Naive thymus-derived CD8-positive, alpha-beta T cell (primary cell): ENCODE measurements at regions not wholly inside any gene's neighbourhood (a gene's known extent, or its start where the extent isn't known, plus 50 kb on each side); places are given as distances from the start of the nearest gene placed in this dataset.

ENCODE experiments used
- ATAC-seq, 2 donors: fragments of 150-1000 bp; cut with Tn5 transposase in 1 of 2; sonication (Bioruptor Pico), chemical (Tn5 transposase) in 1 of 2; 1 replicate in 1 of 2; 2 replicates in 1 of 2; pipeline ENCODE4 v1.10.0; 2021; ENCODE audit warnings: mild to moderate bottlenecking in 2 of 2, moderate library complexity in 2 of 2
- POLR2A ChIA-PET: fragments of 350-600 bp; sonication (Branson Sonifier 250); formaldehyde crosslinking; loops from one replicate; lab custom pipeline; 2021; ENCODE audit warnings: antibody characterized with exemption; lab: Charles Lee
- DNase-seq, 10 donors: peaks; one replicate each; pipeline versions ENCODE4 v3.0.0 to v3.0.0-alpha.2; 2020 to 2022
- H3K27ac Mint-ChIP-seq, 10 donors: one replicate each; pipeline ENCODE4 v1.8.0; 2020 to 2022; ENCODE audit warnings: mild to moderate bottlenecking in 10 of 10, mixed read lengths in 10 of 10, moderate library complexity in 4 of 10, inconsistent platforms in 1 of 10
- H3K27me3 Mint-ChIP-seq, 5 donors: one replicate each; pipeline ENCODE4 v1.8.0; 2021 to 2022; ENCODE audit warnings: mixed read lengths in 5 of 5
- H3K36me3 Mint-ChIP-seq, 3 donors: one replicate each; pipeline ENCODE4 v1.8.0; 2020 to 2022; ENCODE audit warnings: mixed read lengths in 3 of 3, mild to moderate bottlenecking in 2 of 3, inconsistent platforms in 1 of 3
- H3K4me1 Mint-ChIP-seq, 4 donors: one replicate each; pipeline ENCODE4 v1.8.0; 2021 to 2022; ENCODE audit warnings: mixed read lengths in 4 of 4
- H3K4me3 Mint-ChIP-seq, 10 donors: one replicate each; pipeline ENCODE4 v1.8.0; 2020 to 2022; ENCODE audit warnings: mild to moderate bottlenecking in 10 of 10, mixed read lengths in 10 of 10, moderate library complexity in 6 of 10, inconsistent platforms in 1 of 10
- H3K9me3 Mint-ChIP-seq, 9 donors: one replicate each; pipeline ENCODE4 v1.8.0; 2020 to 2022; ENCODE audit warnings: mixed read lengths in 9 of 9, mild to moderate bottlenecking in 3 of 9, inconsistent platforms in 1 of 9, moderate library complexity in 1 of 9

GRCh38 chr3:28846971-28847478 is 433.8 kb upstream of the RBMS3 start:
- POLR2A ChIA-PET: no interaction called here

GRCh38 chr3:28847736-28848135 is 433.1 kb upstream of the RBMS3 start:
- peaks cover 0 to 9% (median 0%) of the 10 kb centered on the region in 5 donors for H3K27me3 Mint-ChIP-seq
- no peak for ATAC-seq
- no peaks in the 10 kb centered on the region for H3K36me3 Mint-ChIP-seq
- H3K4me1 Mint-ChIP-seq: no peaks in the 10 kb centered on the region
- no peak overlapping the region for H3K4me3 Mint-ChIP-seq
- no peak overlapping the region for H3K27ac Mint-ChIP-seq
- POLR2A ChIA-PET: no interaction called here
- no peaks in the 10 kb centered on the region for H3K9me3 Mint-ChIP-seq
- no peak for DNase-seq

More at GRCh38 chr3:28846971-28847478, 433.8 kb upstream of the RBMS3 start:
- H3K9me3 Mint-ChIP-seq: no peaks in the 10 kb centered on the region
- H3K4me3 Mint-ChIP-seq: no peak overlapping the region
- no peak for DNase-seq
- H3K36me3 Mint-ChIP-seq: no peaks in the 10 kb centered on the region
- no peak for ATAC-seq
- H3K27me3 Mint-ChIP-seq: peaks cover 0 to 9% (median 0%) of the 10 kb centered on the region in 5 donors
- H3K4me1 Mint-ChIP-seq: no peaks in the 10 kb centered on the region
- no peak overlapping the region for H3K27ac Mint-ChIP-seq

GRCh38 chr3:28850186-28850585 is 430.7 kb upstream of the RBMS3 start:
- Mint-ChIP-seq H3K9me3 (no peaks in the 10 kb centered on the region), H3K36me3 (no peaks in the 10 kb centered on the region), H3K27me3 (peaks cover 0 to 9% (median 0%) of the 10 kb centered on the region in 5 donors), H3K27ac (no peak overlapping the region), H3K4me1 (no peaks in the 10 kb centered on the region), H3K4me3 (no peak overlapping the region)
- POLR2A ChIA-PET: no interaction called here
- ATAC-seq (no peak), DNase-seq (no peak)

- POLR2A ChIA-PET: no interaction called here
- H3K27me3 Mint-ChIP-seq: peaks cover 0 to 3% (median 0%) of the 10 kb centered on the region in 5 donors
- DNase-seq (no peak), ATAC-seq (no peak)
- H3K9me3 Mint-ChIP-seq: peaks cover 0 to 3% (median 0%) of the 10 kb centered on the region in 9 donors
- no peaks in the 10 kb centered on the region for H3K4me1 Mint-ChIP-seq
- H3K27ac Mint-ChIP-seq: peak overlapping the region in 1 of 10 donors; percentile 1
- H3K36me3 Mint-ChIP-seq: no peaks in the 10 kb centered on the region
- H3K4me3 Mint-ChIP-seq: no peak overlapping the region
Measured at GRCh38 chr3:28853830-28854229, 427.0 kb upstream of the RBMS3 start.

- DNase-seq (no peak), ATAC-seq (no peak)
- Mint-ChIP-seq H3K27ac (no peak overlapping the region), H3K27me3 (peaks cover 0 to 3% (median 0%) of the 10 kb centered on the region in 5 donors), H3K36me3 (no peaks in the 10 kb centered on the region), H3K4me3 (no peak overlapping the region), H3K9me3 (peaks cover 0 to 3% (median 0%) of the 10 kb centered on the region in 9 donors), H3K4me1 (no peaks in the 10 kb centered on the region)
- POLR2A ChIA-PET: no interaction called here
Measured at GRCh38 chr3:28856796-28857195, 424.1 kb upstream of the RBMS3 start.

- ATAC-seq: no peak
- no peak overlapping the region for H3K4me3 Mint-ChIP-seq
- H3K27me3 Mint-ChIP-seq: no peaks in the 10 kb centered on the region
- no peak overlapping the region for H3K27ac Mint-ChIP-seq
- no peaks in the 10 kb centered on the region for H3K36me3 Mint-ChIP-seq
- no peak for DNase-seq
- no peaks in the 10 kb centered on the region for H3K4me1 Mint-ChIP-seq
- POLR2A ChIA-PET: no interaction called here
- H3K9me3 Mint-ChIP-seq: peaks cover 0 to 3% (median 0%) of the 10 kb centered on the region in 9 donors
Measured at GRCh38 chr3:28859897-28860296, 421.0 kb upstream of the RBMS3 start.

- Mint-ChIP-seq H3K36me3 (no peaks in the 10 kb centered on the region), H3K9me3 (peaks cover 0 to 5% (median 0%) of the 10 kb centered on the region in 9 donors), H3K4me1 (no peaks in the 10 kb centered on the region), H3K27ac (no peak overlapping the region), H3K27me3 (no peaks in the 10 kb centered on the region), H3K4me3 (no peak overlapping the region)
- POLR2A ChIA-PET: no interaction called here
- DNase-seq (no peak), ATAC-seq (no peak)
Measured at GRCh38 chr3:28860307-28860706, 420.6 kb upstream of the RBMS3 start.

- H3K36me3 Mint-ChIP-seq: no peaks in the 10 kb centered on the region
- POLR2A ChIA-PET: no interaction called here
- DNase-seq: no peak
- peaks cover 0 to 11% (median 0%) of the 10 kb centered on the region in 9 donors for H3K9me3 Mint-ChIP-seq
- H3K4me1 Mint-ChIP-seq: no peaks in the 10 kb centered on the region
- no peak overlapping the region for H3K4me3 Mint-ChIP-seq
- no peak overlapping the region for H3K27ac Mint-ChIP-seq
- ATAC-seq: no peak
- peaks cover 0 to 3% (median 0%) of the 10 kb centered on the region in 5 donors for H3K27me3 Mint-ChIP-seq
Measured at GRCh38 chr3:28863186-28863585, 417.7 kb upstream of the RBMS3 start.

GRCh38 chr3:28867836-28868235 is 413.0 kb upstream of the RBMS3 start:
- Mint-ChIP-seq H3K27ac (no peak overlapping the region), H3K27me3 (peaks cover 0 to 3% (median 0%) of the 10 kb centered on the region in 5 donors), H3K4me3 (no peak overlapping the region), H3K9me3 (peaks cover 0 to 20% (median 3%) of the 10 kb centered on the region in 9 donors), H3K36me3 (no peaks in the 10 kb centered on the region), H3K4me1 (no peaks in the 10 kb centered on the region)
- POLR2A ChIA-PET: no interaction called here
- DNase-seq (no peak), ATAC-seq (no peak)

- Mint-ChIP-seq H3K27me3 (peaks cover 0 to 6% (median 0%) of the 10 kb centered on the region in 5 donors), H3K9me3 (peaks cover 0 to 30% (median 4%) of the 10 kb centered on the region in 9 donors), H3K4me1 (no peaks in the 10 kb centered on the region), H3K36me3 (no peaks in the 10 kb centered on the region), H3K4me3 (no peak overlapping the region), H3K27ac (no peak overlapping the region)
- ATAC-seq: no peak
- POLR2A ChIA-PET: no interaction called here
- no peak for DNase-seq
Measured at GRCh38 chr3:28868897-28869296, 412.0 kb upstream of the RBMS3 start.

GRCh38 chr3:28877912-28878311 is 403.0 kb upstream of the RBMS3 start:
- H3K27me3 Mint-ChIP-seq: peaks cover 0 to 10% (median 7%) of the 10 kb centered on the region in 5 donors
- ATAC-seq (no peak), DNase-seq (no peak)
- H3K36me3 Mint-ChIP-seq: peaks cover 0 to 3% (median 0%) of the 10 kb centered on the region in 3 donors
- no peaks in the 10 kb centered on the region for H3K4me1 Mint-ChIP-seq
- no peak overlapping the region for H3K27ac Mint-ChIP-seq
- H3K4me3 Mint-ChIP-seq: no peak overlapping the region
- POLR2A ChIA-PET: no interaction called here
- peaks cover 0 to 25% (median 7%) of the 10 kb centered on the region in 9 donors for H3K9me3 Mint-ChIP-seq

- H3K27ac Mint-ChIP-seq: no peak overlapping the region
- POLR2A ChIA-PET: no interaction called here
Measured at GRCh38 chr3:28890373-28890772, 390.5 kb upstream of the RBMS3 start.

GRCh38 chr3:28891485-28891884 is 389.4 kb upstream of the RBMS3 start:
- ATAC-seq (no peak), DNase-seq (no peak)
- peaks cover 0 to 3% (median 0%) of the 10 kb centered on the region in 9 donors for H3K9me3 Mint-ChIP-seq
- no peak overlapping the region for H3K4me3 Mint-ChIP-seq
- H3K4me1 Mint-ChIP-seq: no peaks in the 10 kb centered on the region
- H3K27ac Mint-ChIP-seq: no peak overlapping the region
- H3K27me3 Mint-ChIP-seq: peaks cover 0 to 10% (median 6%) of the 10 kb centered on the region in 5 donors
- POLR2A ChIA-PET: no interaction called here
- no peaks in the 10 kb centered on the region for H3K36me3 Mint-ChIP-seq

More at GRCh38 chr3:28890373-28890772, 390.5 kb upstream of the RBMS3 start:
- ATAC-seq: no peak
- Mint-ChIP-seq H3K36me3 (no peaks in the 10 kb centered on the region), H3K4me1 (no peaks in the 10 kb centered on the region), H3K9me3 (peaks cover 0 to 3% (median 0%) of the 10 kb centered on the region in 9 donors), H3K4me3 (no peak overlapping the region), H3K27me3 (peaks cover 0 to 10% (median 6%) of the 10 kb centered on the region in 5 donors)
- DNase-seq: no peak

- no peaks in the 10 kb centered on the region for H3K4me1 Mint-ChIP-seq
- POLR2A ChIA-PET: no interaction called here
- H3K36me3 Mint-ChIP-seq: peaks cover 0 to 5% (median 0%) of the 10 kb centered on the region in 3 donors
- H3K9me3 Mint-ChIP-seq: peaks cover 0 to 12% (median 5%) of the 10 kb centered on the region in 9 donors
- no peak for ATAC-seq
- no peak overlapping the region for H3K27ac Mint-ChIP-seq
- no peaks in the 10 kb centered on the region for H3K27me3 Mint-ChIP-seq
- no peak overlapping the region for H3K4me3 Mint-ChIP-seq
- DNase-seq: no peak
Measured at GRCh38 chr3:28900301-28900700, 380.6 kb upstream of the RBMS3 start.
